Mucosa of rectum (tissue), 2 donors: ENCODE measurements at regions not wholly inside any gene's neighbourhood (a gene's known extent, or its start where the extent isn't known, plus 50 kb on each side); places are given as distances from the start of the nearest gene placed in this dataset.

Experiments
- H3K27ac ChIP-seq, 2 donors: one replicate each; pipeline ENCODE4 v1.7.0; 2013; ENCODE audit warnings: inconsistent platforms in 2 of 2, low read depth in 2 of 2, low read length in 2 of 2
- H3K27me3 ChIP-seq, 2 donors: one replicate each; pipeline ENCODE4 v1.7.0; 2013; ENCODE audit warnings: low read length in 2 of 2; ENCODE audit not compliant: control insufficient read depth in 2 of 2, insufficient read depth in 2 of 2
- H3K36me3 ChIP-seq, 2 donors: one replicate each; pipeline ENCODE4 v1.7.0; 2013; ENCODE audit warnings: low read length in 2 of 2; ENCODE audit not compliant: control insufficient read depth in 2 of 2, insufficient read depth in 2 of 2
- H3K4me1 ChIP-seq, 2 donors: one replicate each; pipeline ENCODE4 v1.7.0; 2013; ENCODE audit warnings: low read length in 2 of 2, mild to moderate bottlenecking in 1 of 2; ENCODE audit not compliant: control insufficient read depth in 2 of 2, insufficient read depth in 2 of 2
- H3K4me3 ChIP-seq, 2 donors: one replicate each; pipeline ENCODE4 v1.7.0; 2013; ENCODE audit warnings: low read length in 2 of 2
- H3K9ac ChIP-seq, 2 donors: one replicate each; pipeline ENCODE4 v1.7.0; 2013; ENCODE audit warnings: low read length in 2 of 2, low read depth in 1 of 2, mild to moderate bottlenecking in 1 of 2
- H3K9me3 ChIP-seq, 2 donors: one replicate each; pipeline ENCODE4 v1.7.0; 2013; ENCODE audit warnings: low read length in 2 of 2; ENCODE audit not compliant: control insufficient read depth in 2 of 2
- donor health status: healthy.
- donor health status: Normal muscosa, but diverticular disease.

- Histone ChIP-seq H3K4me1 (peaks cover 2 to 9% of the 10 kb centered on the region in 2 donors), H3K27ac (no peak overlapping the region), H3K36me3 (no peaks in the 10 kb centered on the region), H3K4me3 (no peak overlapping the region), H3K9me3 (no peaks in the 10 kb centered on the region), H3K9ac (no peak overlapping the region), H3K27me3 (no peaks in the 10 kb centered on the region)
These were observed 60.1 kb upstream of the BASP1 start for GRCh38 chr5:17157294-17157693.

GRCh38 chr5:17157916-17158529, 59.4 kb upstream of the BASP1 start:
- H3K9me3 ChIP-seq, result no peaks in the 10 kb centered on the region
- no peaks in the 10 kb centered on the region for H3K36me3 ChIP-seq
- H3K9ac ChIP-seq, result no peak overlapping the region
- H3K4me3 ChIP-seq, result peak overlapping the region in 1 of 2 donors; percentile 8
- H3K27ac ChIP-seq, result peak overlapping the region in 1 of 2 donors; percentile 32
- peaks cover 5 to 13% of the 10 kb centered on the region in 2 donors for H3K4me1 ChIP-seq
- H3K27me3 ChIP-seq, result no peaks in the 10 kb centered on the region

GRCh38 chr5:17160756-17161040, 56.7 kb upstream of the BASP1 start:
- no peak overlapping the region for H3K27ac ChIP-seq
- H3K9me3 ChIP-seq, result no peaks in the 10 kb centered on the region
- H3K4me3 ChIP-seq, result no peak overlapping the region
- no peaks in the 10 kb centered on the region for H3K27me3 ChIP-seq
- peaks cover 5 to 13% of the 10 kb centered on the region in 2 donors for H3K4me1 ChIP-seq
- no peaks in the 10 kb centered on the region for H3K36me3 ChIP-seq
- H3K9ac ChIP-seq, result no peak overlapping the region

GRCh38 chr5:17161662-17162061, 55.8 kb upstream of the BASP1 start:
- Histone ChIP-seq H3K9ac (no peak overlapping the region), H3K4me3 (no peak overlapping the region), H3K9me3 (no peaks in the 10 kb centered on the region), H3K36me3 (no peaks in the 10 kb centered on the region), H3K27me3 (no peaks in the 10 kb centered on the region), H3K27ac (peak overlapping the region in 1 of 2 donors; percentile 15), H3K4me1 (peaks cover 5 to 13% of the 10 kb centered on the region in 2 donors)

- H3K4me1 ChIP-seq, result peaks cover 5 to 8% of the 10 kb centered on the region in 2 donors
- no peaks in the 10 kb centered on the region for H3K9me3 ChIP-seq
These were observed 54.2 kb upstream of the BASP1 start for GRCh38 chr5:17163221-17163620.

GRCh38 chr5:17167171-17167891, 50.1 kb upstream of the BASP1 start:
- Histone ChIP-seq H3K9me3 (no peaks in the 10 kb centered on the region), H3K4me1 (peaks cover 3 to 6% of the 10 kb centered on the region in 2 donors), H3K27ac (no peak overlapping the region), H3K9ac (no peak overlapping the region), H3K4me3 (no peak overlapping the region), H3K36me3 (no peaks in the 10 kb centered on the region), H3K27me3 (no peaks in the 10 kb centered on the region)

More at GRCh38 chr5:17163221-17163620, 54.2 kb upstream of the BASP1 start:
- Histone ChIP-seq H3K36me3 (no peaks in the 10 kb centered on the region), H3K9ac (no peak overlapping the region), H3K27me3 (no peaks in the 10 kb centered on the region), H3K27ac (no peak overlapping the region), H3K4me3 (no peak overlapping the region)
